ENCODE measurements at regions not wholly inside any gene's neighbourhood (a gene's known extent, or its start where the extent isn't known, plus 50 kb on each side); places are given as distances from the start of the nearest gene placed in this dataset.

DNA sequence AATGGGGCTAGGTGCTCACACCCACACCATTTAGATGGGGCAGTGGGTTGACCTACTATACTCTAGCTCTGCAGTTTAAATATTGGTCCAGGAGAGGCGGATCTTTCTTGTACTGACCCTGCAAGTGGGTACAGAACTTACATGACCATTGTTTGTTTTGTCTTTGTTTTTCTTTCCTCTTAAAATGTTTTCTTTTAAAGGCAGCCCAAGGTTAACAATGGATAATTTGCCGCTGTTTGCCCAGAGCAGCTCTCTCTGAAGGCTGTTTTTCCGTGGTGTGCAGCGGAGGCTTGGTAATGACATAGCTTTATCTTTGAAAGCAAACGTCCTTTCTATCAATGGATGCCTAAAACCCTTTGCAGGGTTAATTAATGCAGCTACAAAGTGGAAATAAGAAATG, 133.3 kb upstream of the MEX3C start (continued):
- TF ChIP-seq, protein P1, sequence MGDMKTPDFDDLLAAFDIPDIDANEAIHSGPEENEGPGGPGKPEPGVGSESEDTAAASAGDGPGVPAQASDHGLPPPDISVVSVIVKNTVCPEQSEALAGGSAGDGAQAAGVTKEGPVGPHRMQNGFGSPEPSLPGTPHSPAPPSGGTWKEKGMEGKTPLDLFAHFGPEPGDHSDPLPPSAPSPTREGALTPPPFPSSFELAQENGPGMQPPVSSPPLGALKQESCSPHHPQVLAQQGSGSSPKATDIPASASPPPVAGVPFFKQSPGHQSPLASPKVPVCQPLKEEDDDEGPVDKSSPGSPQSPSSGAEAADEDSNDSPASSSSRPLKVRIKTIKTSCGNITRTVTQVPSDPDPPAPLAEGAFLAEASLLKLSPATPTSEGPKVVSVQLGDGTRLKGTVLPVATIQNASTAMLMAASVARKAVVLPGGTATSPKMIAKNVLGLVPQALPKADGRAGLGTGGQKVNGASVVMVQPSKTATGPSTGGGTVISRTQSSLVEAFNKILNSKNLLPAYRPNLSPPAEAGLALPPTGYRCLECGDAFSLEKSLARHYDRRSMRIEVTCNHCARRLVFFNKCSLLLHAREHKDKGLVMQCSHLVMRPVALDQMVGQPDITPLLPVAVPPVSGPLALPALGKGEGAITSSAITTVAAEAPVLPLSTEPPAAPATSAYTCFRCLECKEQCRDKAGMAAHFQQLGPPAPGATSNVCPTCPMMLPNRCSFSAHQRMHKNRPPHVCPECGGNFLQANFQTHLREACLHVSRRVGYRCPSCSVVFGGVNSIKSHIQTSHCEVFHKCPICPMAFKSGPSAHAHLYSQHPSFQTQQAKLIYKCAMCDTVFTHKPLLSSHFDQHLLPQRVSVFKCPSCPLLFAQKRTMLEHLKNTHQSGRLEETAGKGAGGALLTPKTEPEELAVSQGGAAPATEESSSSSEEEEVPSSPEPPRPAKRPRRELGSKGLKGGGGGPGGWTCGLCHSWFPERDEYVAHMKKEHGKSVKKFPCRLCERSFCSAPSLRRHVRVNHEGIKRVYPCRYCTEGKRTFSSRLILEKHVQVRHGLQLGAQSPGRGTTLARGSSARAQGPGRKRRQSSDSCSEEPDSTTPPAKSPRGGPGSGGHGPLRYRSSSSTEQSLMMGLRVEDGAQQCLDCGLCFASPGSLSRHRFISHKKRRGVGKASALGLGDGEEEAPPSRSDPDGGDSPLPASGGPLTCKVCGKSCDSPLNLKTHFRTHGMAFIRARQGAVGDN (IDR thresholded peaks at IDR 0.05), result no peak
- TF ChIP-seq EED (IDR thresholded peaks at IDR 0.05; ENCODE audit: low read depth), result no peak

DNA sequence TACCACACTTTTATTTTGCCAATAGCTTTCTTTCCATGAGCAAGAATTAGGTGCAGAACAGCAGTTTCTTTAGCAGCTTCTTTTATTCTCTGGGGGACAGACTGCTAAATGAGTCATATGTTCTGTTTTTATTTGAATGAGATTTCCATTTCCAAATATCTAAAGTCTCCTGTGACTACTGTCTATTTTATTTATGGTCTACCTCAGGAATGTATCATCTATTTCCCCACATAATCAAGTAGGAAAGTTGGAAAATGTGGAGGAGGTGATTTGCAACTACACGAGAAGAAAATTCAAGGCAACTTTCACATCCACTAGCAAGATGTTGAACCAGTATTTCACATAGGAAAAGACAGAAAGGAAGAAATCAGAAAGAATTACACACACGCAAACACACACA, 139.9 kb upstream of the MEX3C start:
- H3K4me2 ChIP-seq (ENCODE audit: control insufficient read depth, insufficient read depth), result no peak overlapping the region
- intact Hi-C loops (cut with micrococcal nuclease; ENCODE audit: unreplicated experiment), result no loop called here
- ChIA-PET RAD21 (ENCODE audit: unreplicated experiment) (no interaction called here), POLR2A (no interaction called here), CTCF (no interaction called here), SMC1A (ENCODE audit: uncharacterized antibody, unreplicated experiment) (interaction anchor here (1.7 kb wide), 1 partner anchor 22 kb away, joined by 4 read pairs; no protein-coding TSS in a partner anchor)
- H3K27ac ChIP-seq (ENCODE audit: control insufficient read depth, insufficient read depth), result no peak overlapping the region
- TF ChIP-seq TCF7 (IDR thresholded peaks at IDR 0.05; ENCODE audit: borderline replicate concordance) (no peak), RBBP5 (conservative IDR thresholded peaks at IDR 0.05) (no peak), IKZF1 (conservative IDR thresholded peaks at IDR 0.05) (no peak), YY1 (IDR thresholded peaks at IDR 0.05; ENCODE audit: low read depth, low read length) (no peak), HDAC2 (IDR thresholded peaks at IDR 0.05) (no peak)
- TF ChIP-seq, protein P2, sequence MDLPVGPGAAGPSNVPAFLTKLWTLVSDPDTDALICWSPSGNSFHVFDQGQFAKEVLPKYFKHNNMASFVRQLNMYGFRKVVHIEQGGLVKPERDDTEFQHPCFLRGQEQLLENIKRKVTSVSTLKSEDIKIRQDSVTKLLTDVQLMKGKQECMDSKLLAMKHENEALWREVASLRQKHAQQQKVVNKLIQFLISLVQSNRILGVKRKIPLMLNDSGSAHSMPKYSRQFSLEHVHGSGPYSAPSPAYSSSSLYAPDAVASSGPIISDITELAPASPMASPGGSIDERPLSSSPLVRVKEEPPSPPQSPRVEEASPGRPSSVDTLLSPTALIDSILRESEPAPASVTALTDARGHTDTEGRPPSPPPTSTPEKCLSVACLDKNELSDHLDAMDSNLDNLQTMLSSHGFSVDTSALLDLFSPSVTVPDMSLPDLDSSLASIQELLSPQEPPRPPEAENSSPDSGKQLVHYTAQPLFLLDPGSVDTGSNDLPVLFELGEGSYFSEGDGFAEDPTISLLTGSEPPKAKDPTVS (IDR thresholded peaks at IDR 0.05; ENCODE audit: low read depth, low read length), result no peak
- TF ChIP-seq, protein P3, sequence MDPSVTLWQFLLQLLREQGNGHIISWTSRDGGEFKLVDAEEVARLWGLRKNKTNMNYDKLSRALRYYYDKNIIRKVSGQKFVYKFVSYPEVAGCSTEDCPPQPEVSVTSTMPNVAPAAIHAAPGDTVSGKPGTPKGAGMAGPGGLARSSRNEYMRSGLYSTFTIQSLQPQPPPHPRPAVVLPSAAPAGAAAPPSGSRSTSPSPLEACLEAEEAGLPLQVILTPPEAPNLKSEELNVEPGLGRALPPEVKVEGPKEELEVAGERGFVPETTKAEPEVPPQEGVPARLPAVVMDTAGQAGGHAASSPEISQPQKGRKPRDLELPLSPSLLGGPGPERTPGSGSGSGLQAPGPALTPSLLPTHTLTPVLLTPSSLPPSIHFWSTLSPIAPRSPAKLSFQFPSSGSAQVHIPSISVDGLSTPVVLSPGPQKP (IDR thresholded peaks at IDR 0.05; ENCODE audit: low read depth, low read length), result no peak
- no peak overlapping the region for H3K9ac ChIP-seq (ENCODE audit: control insufficient read depth, insufficient read depth, low read length)
- WGBS (ENCODE audit: insufficient coverage, insufficient replicate concordance, low lambda C conversion rate, missing lambda C conversion rate), result 54% methylated on average over 2 of the region's 2 CpGs
- H3K4me3 ChIP-seq, result no peak overlapping the region
- DNase-seq (ENCODE audit: low read depth, low spot score) (no peak), FAIRE-seq (no peak), ATAC-seq (no peak)
- no peaks in the 10 kb centered on the region for H3K79me2 ChIP-seq (ENCODE audit: control insufficient read depth, insufficient read depth, low read length)
- H3K4me1 ChIP-seq (ENCODE audit: control insufficient read depth, insufficient read depth, low read length), result no peaks in the 10 kb centered on the region
- no peaks in the 10 kb centered on the region for H3K9me3 ChIP-seq (replicated peaks; ENCODE audit: control insufficient read depth, insufficient read depth, low read length)
- no peaks in the 10 kb centered on the region for H3K27me3 ChIP-seq (replicated peaks in 1 of 2; ENCODE audit: control insufficient read depth in 2 of 2, insufficient read depth in 2 of 2, low read length in 1 of 2)
- no peaks in the 10 kb centered on the region for H4K20me1 ChIP-seq (ENCODE audit: control insufficient read depth, insufficient read depth)
- H3K36me3 ChIP-seq (ENCODE audit: control insufficient read depth in 2 of 2, insufficient read depth in 2 of 2, low read length in 1 of 2), result no peaks in the 10 kb centered on the region
- BruUV-seq (replicated peaks), result no TSS peak
- no peak overlapping the region for H2AFZ ChIP-seq (ENCODE audit: control insufficient read depth, low read depth, low read length)
- in situ Hi-C loops (cut with MboI), result loop anchor here (5.0 kb wide), 1 partner anchor 50 kb away; no protein-coding TSS in a partner anchor

All from GM12878 (cell line).